MM.1S (cell line): ENCODE measurements at regions not wholly inside any gene's neighbourhood (a gene's known extent, or its start where the extent isn't known, plus 50 kb on each side); places are given as distances from the start of the nearest gene placed in this dataset.

Experiments
- EZH2 ChIP-seq: fragments of 300-600 bp; sonication (generic); optimal IDR thresholded peaks from 2 replicates; pipeline ENCODE3; 2017; ENCODE audit warnings: low read depth, mild to moderate bottlenecking, antibody characterized with exemption, low read length, mixed read lengths
- EZH2phosphoT487 ChIP-seq: fragments of 300-600 bp; sonication (generic); IDR thresholded peaks from 2 replicates; pipeline ENCODE4 v1.6.1; 2018; ENCODE audit warnings: antibody characterized with exemption, low read length
- TF ChIP-seq, protein P1 (sequence below): fragments of 300-600 bp; sonication (generic); IDR thresholded peaks from 2 replicates; pipeline ENCODE4 v1.5.1; 2016; ENCODE audit warnings: antibody characterized with exemption, low read length, mixed read lengths

GRCh38 chr22:22728382-22728781 is 84.0 kb downstream of the GGTLC2 start:
- TF ChIP-seq, protein P1, sequence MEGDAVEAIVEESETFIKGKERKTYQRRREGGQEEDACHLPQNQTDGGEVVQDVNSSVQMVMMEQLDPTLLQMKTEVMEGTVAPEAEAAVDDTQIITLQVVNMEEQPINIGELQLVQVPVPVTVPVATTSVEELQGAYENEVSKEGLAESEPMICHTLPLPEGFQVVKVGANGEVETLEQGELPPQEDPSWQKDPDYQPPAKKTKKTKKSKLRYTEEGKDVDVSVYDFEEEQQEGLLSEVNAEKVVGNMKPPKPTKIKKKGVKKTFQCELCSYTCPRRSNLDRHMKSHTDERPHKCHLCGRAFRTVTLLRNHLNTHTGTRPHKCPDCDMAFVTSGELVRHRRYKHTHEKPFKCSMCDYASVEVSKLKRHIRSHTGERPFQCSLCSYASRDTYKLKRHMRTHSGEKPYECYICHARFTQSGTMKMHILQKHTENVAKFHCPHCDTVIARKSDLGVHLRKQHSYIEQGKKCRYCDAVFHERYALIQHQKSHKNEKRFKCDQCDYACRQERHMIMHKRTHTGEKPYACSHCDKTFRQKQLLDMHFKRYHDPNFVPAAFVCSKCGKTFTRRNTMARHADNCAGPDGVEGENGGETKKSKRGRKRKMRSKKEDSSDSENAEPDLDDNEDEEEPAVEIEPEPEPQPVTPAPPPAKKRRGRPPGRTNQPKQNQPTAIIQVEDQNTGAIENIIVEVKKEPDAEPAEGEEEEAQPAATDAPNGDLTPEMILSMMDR, result no peak
- TF ChIP-seq EZH2 (no peak), EZH2phosphoT487 (no peak)
